HG02981 (cell line): ENCODE measurements at regions not wholly inside any gene's neighbourhood (a gene's known extent, or its start where the extent isn't known, plus 50 kb on each side); places are given as distances from the start of the nearest gene placed in this dataset.
A peak's percentile ranks its signal among the peaks of the same experiment; 100 is the strongest.

ENCODE experiments used
- ATAC-seq: cut with Tn5 transposase; IDR thresholded peaks from one replicate; pipeline ENCODE4 v1.9.1; 2021; ENCODE audit warnings: mild to moderate bottlenecking, moderate library complexity; ENCODE audit not compliant: unreplicated experiment

- no peak for ATAC-seq
Measured at GRCh38 chr15:31852933-31853799, 177.1 kb upstream of the CHRNA7 start.

GRCh38 chr15:31856581-31856980 lies 173.7 kb upstream of the CHRNA7 start:
- ATAC-seq, result no peak

DNA sequence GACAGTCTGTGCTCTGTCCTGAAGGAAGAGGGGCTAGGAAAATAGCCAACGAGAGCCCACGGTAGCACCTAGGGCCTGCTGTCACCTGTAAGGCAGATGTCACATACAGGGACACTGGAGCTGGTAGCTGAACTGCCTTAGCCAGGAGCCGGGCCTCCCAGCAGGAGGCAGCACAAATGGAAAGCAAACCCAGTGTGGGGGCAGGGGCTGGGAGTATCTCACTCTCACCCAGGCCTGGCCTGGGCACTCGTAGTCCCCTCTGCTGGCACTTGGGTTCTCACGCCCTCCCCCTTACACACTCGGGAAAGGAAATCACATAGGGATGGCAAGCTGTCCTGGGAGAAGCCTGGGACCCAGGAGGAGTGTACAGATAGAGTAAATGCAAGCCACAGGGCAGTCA lies 173.1 kb upstream of the CHRNA7 start:
- ATAC-seq, result no peak

GRCh38 chr15:31858026-31858425 lies 172.3 kb upstream of the CHRNA7 start:
- ATAC-seq, result no peak

DNA sequence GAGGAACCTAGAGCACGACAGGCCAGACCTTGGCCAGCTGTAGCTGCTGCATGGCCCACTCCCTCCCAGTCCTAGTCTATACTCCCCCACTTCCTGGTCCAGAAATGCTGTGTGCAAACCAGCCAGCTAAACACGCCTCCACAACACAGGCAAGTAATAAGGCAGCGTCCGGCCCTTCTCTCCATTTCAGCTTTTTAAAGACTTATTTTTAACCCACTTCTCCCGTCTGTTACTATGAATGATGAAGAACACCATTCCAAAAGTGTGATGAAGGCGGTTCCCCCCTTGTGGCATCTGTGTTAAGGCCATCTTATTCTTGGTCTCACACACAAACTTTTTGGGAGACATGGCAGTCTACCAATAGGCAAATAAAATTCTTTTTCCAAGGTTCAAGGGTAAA lies 164.1 kb upstream of the CHRNA7 start:
- ATAC-seq, result no peak

GRCh38 chr15:31867536-31868442 lies 162.5 kb upstream of the CHRNA7 start:
- no peak for ATAC-seq

DNA sequence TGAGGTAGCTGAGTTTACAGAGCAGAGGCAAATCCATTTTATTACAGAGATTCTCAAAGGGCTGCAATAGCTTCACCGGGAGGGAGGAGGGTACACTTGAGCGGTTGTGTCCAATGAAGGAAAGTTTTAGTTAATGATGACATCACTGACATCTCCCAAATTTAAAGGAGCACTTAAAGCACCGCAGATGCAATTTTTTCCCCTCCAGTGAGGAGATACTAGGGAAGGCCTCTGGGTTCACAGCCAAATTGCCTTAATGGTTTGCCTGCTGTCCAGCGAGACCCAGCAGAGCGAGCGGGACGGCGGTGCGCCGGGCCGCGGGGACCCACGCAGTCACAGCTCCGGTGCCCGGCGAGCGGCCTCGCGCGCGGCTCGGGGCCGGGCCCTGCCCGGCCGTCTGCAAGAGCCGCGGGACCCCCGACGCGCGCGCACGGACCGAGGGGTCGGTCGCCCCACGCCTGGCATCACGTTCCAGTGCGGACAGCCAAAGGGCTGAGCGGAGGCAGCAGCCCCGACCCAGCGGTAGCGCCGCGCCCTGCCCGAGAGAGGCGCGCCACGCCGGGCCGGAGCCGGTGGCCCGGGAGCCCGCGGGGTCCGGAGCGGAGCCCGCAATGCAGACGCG lies 160.5 kb upstream of the CHRNA7 start:
- ATAC-seq, result peak; percentile 9

GRCh38 chr15:31870328-31871165 lies 159.8 kb upstream of the CHRNA7 start, which contains the start of gene OTUD7A:
OTUD7A (minus strand) TSS chr15:31870673.
- ATAC-seq, result peak; percentile 82

GRCh38 chr15:31871166-31871886 lies 159.0 kb upstream of the CHRNA7 start:
- ATAC-seq, result no peak

GRCh38 chr15:31871887-31872281 lies 158.4 kb upstream of the CHRNA7 start:
- ATAC-seq, result no peak

GRCh38 chr15:31887246-31887645 lies 143.1 kb upstream of the CHRNA7 start:
- ATAC-seq, result no peak

DNA sequence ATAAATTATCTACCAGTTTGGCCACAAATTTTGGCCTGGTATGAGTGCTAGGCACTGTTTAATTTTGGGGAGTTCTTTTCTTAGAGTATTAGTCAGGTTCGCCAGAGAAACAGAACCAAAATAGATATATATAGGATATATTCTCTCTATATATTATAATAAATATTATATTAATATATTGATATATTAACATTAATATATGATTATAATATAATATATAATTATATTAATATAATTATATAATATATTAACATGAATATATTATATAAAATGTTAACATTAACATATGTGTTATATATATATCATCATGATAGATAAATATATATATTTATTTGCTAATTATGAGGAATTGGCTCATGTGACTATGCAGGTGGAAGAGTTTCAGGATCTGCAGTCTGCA lies 137.8 kb upstream of the CHRNA7 start:
- no peak for ATAC-seq

DNA sequence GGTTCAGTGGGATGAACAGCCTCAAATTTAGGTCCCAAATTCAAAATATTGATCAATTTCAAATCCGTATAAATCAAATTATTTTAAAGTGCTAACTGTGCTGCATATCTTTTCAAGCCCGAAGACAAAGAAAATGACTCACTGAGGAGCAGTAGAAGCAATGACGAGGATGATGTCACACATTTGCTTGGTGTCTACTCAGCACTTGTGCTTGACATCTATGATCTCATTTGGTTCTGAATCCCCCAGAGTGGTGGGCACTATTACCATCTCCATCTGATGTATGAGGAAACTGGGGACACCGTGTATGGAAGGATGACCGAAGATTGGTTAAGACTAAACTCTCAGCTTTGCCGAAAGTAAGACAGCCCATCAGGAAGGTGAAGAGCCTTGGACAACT lies 136.5 kb upstream of the CHRNA7 start:
- ATAC-seq, result no peak

GRCh38 chr15:31897746-31898145 lies 132.6 kb upstream of the CHRNA7 start:
- no peak for ATAC-seq

DNA sequence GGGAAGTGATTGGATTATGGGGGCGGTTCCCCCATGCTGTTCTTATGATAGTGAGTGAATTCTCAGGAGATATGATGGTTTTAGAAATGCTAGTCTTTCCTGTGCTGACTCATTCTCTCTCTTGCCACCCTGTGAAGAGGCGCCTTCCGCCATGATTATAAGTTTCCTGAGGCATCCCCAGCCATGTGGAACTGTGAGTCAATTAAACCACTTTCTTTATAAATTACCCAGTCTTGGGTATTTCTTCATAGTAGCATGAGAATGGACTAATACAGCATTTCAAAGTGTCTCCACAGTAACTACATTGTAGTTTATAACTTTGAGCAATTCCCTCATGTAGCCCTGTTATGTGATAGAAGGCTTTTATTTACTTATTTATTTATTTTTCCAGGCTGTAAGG lies 128.8 kb upstream of the CHRNA7 start:
- ATAC-seq, result no peak

GRCh38 chr15:31905054-31905453 lies 125.3 kb upstream of the CHRNA7 start:
- ATAC-seq, result no peak

DNA sequence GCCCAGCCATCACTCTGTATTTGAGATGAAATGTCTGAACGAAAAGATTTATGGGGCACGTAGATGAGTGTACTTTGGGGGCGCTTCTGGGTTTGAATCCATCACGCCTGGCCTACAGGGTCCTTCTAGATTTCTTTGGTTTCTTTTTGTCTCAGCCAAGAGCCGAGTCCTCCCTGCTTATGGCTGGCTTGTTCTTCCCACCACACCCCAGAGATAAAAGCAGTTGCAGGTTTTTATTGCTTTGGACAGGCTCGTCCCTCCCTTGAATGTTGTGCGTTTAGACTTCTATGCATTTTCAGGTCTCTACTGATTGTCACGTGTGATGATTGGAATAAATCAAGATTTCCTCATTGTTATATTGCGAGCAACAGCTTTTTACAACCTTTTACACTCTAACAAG lies 104.8 kb upstream of the CHRNA7 start:
- no peak for ATAC-seq

- ATAC-seq, result no peak
Measured at GRCh38 chr15:31930967-31931366, 99.3 kb upstream of the CHRNA7 start.

DNA sequence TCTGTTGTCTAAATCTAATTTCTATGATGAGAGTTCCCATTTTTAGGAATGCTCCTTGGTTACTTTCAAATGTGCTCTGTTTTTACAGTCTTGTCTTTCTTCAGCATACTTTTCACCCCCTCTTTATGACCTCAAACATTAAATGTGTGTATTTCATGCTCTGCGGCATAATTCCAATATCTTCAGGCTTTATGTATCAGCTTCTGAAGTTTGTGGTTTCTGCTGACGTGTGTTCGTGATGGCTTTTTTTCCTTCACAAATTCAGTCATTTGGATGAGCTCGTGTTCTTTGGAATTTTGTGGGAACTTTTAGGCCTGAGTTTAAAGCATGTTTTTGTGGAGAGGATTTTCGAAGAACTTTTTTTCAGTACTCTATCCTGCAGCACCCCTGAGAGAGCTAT lies 97.7 kb upstream of the CHRNA7 start:
- ATAC-seq, result no peak

DNA sequence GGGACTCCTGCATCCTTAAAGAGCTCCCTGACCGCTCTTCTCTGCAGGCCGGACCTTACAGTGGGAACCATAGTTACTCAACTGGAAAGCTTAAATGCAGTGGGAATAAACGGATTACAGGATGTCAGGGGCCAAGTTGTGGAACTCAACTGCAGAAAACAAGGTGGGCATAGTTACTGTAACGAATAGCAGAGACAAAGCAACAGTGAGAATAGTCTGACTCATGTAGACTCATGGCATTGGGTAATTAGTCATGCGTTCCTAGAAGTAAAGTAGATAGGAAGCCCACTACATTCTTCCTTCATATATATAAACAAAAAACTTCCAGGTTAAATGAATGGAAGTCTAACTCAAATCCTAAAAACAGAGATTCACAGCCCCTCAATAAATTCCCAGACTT lies 95.5 kb upstream of the CHRNA7 start:
- no peak for ATAC-seq
